B cell (primary cell): ENCODE measurements at regions not wholly inside any gene's neighbourhood (a gene's known extent, or its start where the extent isn't known, plus 50 kb on each side); places are given as distances from the start of the nearest gene placed in this dataset.

Experiments used
- ATAC-seq: fragments of 200-7000 bp; cut with Tn5 transposase; one replicate; pipeline ENCODE4 v1.10.0; 2021; ENCODE audit warnings: low read depth, mild to moderate bottlenecking, moderate number of reproducible peaks, moderate library complexity
- CTCF ChIA-PET: fragments of 350-600 bp; sonication (Branson Sonifier 250); formaldehyde crosslinking; loops from one replicate; lab custom pipeline; 2021; ENCODE audit warnings: antibody characterized with exemption, inconsistent platforms; lab: Charles Lee
- POLR2A ChIA-PET: fragments of 350-600 bp; sonication (Branson Sonifier 250); formaldehyde crosslinking; loops from one replicate; lab custom pipeline; 2021; ENCODE audit warnings: antibody characterized with exemption; lab: Charles Lee
- DNase-seq: peaks from one replicate; pipeline ENCODE4 v3.0.0; 2013
- H2AFZ ChIP-seq: 2 replicates; pipeline ENCODE4 v1.6.1; 2012; ENCODE audit warnings: mild to moderate bottlenecking, low read depth, low read length; ENCODE audit not compliant: insufficient read depth, poor library complexity, severe bottlenecking
- H3K27ac ChIP-seq, 2 donors: 1 replicate in 1 of 2; 2 replicates in 1 of 2; pipeline ENCODE4 v1.5.1; 2012 to 2013; ENCODE audit warnings: low read length in 2 of 2, mild to moderate bottlenecking in 2 of 2, moderate library complexity in 1 of 2
- H3K27me3 ChIP-seq, 4 experiments: fragments of 200-600 bp in 1 of 4; sonication (generic) in 1 of 4; replicated peaks in 1 of 4; 1 replicate in 2 of 4; 2 replicates in 2 of 4; pipeline versions ENCODE4 v1.6.1 to v1.7.0; 2013 to 2016; ENCODE audit warnings: low read length in 3 of 4, mild to moderate bottlenecking in 2 of 4, mixed read lengths in 1 of 4, moderate library complexity in 1 of 4; ENCODE audit not compliant: insufficient read depth in 4 of 4, control insufficient read depth in 3 of 4; ENCODE audit errors: control extremely low read depth in 1 of 4
- H3K36me3 ChIP-seq, 2 experiments: replicated peaks in 1 of 2; 1 replicate in 1 of 2; 2 replicates in 1 of 2; pipeline versions ENCODE4 v1.6.1 to v1.7.1; 2013; ENCODE audit warnings: low read length in 1 of 2; ENCODE audit not compliant: insufficient read depth in 2 of 2, control insufficient read depth in 1 of 2; ENCODE audit errors: control extremely low read depth in 1 of 2, extremely low read depth in 1 of 2
- H3K4me1 ChIP-seq, 2 donors: fragments of 200-600 bp in 1 of 2; sonication (generic) in 1 of 2; 1 replicate in 1 of 2; 2 replicates in 1 of 2; pipeline versions ENCODE4 v1.5.1 to v1.6.1; 2013 to 2017; ENCODE audit warnings: low read length in 2 of 2; ENCODE audit not compliant: control insufficient read depth in 2 of 2, insufficient read depth in 2 of 2
- H3K4me2 ChIP-seq: replicated peaks from 2 replicates; pipeline ENCODE3; 2012; ENCODE audit warnings: mild to moderate bottlenecking, low read depth, low read length; ENCODE audit not compliant: poor library complexity, severe bottlenecking
- H3K4me3 ChIP-seq, 5 experiments: fragments of 200-600 bp in 1 of 5; sonication (generic) in 1 of 5; 1 replicate in 3 of 5; 2 replicates in 2 of 5; pipeline versions ENCODE4 v1.5.1 to v1.7.0; 2011 to 2016; ENCODE audit warnings: low read length in 4 of 5, mild to moderate bottlenecking in 4 of 5, low read depth in 2 of 5, control low read depth in 1 of 5, moderate library complexity in 1 of 5; ENCODE audit not compliant: insufficient read depth in 1 of 5; ENCODE audit errors: control extremely low read depth in 1 of 5, extremely low read depth in 1 of 5
- H3K79me2 ChIP-seq: fragments of 200-600 bp; sonication (generic); one replicate; pipeline ENCODE4 v1.6.0; 2016; ENCODE audit warnings: low read length; ENCODE audit not compliant: control insufficient read depth, insufficient read depth
- H3K9ac ChIP-seq: fragments of 200-600 bp; sonication (generic); 2 replicates; pipeline ENCODE4 v1.6.1; 2017; ENCODE audit warnings: mild to moderate bottlenecking, low read length, moderate library complexity
- H3K9me3 ChIP-seq, 3 donors: one replicate each; pipeline versions ENCODE4 v1.6.1 to v1.7.1; 2013; ENCODE audit warnings: low read length in 2 of 3; ENCODE audit not compliant: control insufficient read depth in 2 of 3, insufficient read depth in 1 of 3; ENCODE audit errors: control extremely low read depth in 1 of 3
- H4K20me1 ChIP-seq: 2 replicates; pipeline ENCODE4 v1.6.0; 2012; ENCODE audit warnings: mild to moderate bottlenecking, low read length; ENCODE audit not compliant: insufficient read depth, control insufficient read depth, poor library complexity, severe bottlenecking
- H3K27ac Mint-ChIP-seq: one replicate; pipeline ENCODE4 v1.8.0; 2021; ENCODE audit warnings: mixed read lengths
- H3K27me3 Mint-ChIP-seq: one replicate; pipeline ENCODE4 v1.8.0; 2021; ENCODE audit warnings: mixed read lengths
- H3K4me1 Mint-ChIP-seq: one replicate; pipeline ENCODE4 v1.8.0; 2021; ENCODE audit warnings: mixed read lengths
- H3K4me3 Mint-ChIP-seq: one replicate; pipeline ENCODE4 v1.8.0; 2021; ENCODE audit warnings: mixed read lengths
- H3K9me3 Mint-ChIP-seq: one replicate; pipeline ENCODE4 v1.8.0; 2022; ENCODE audit warnings: mixed read lengths; ENCODE audit not compliant: insufficient read depth
- CTCF ChIP-seq: fragments of 200-600 bp; IDR thresholded peaks from one replicate; pipeline ENCODE4 v1.8.0; 2022; ENCODE audit warnings: antibody characterized with exemption, mild to moderate bottlenecking
- EZH2 ChIP-seq: IDR thresholded peaks from 2 replicates; pipeline ENCODE4 v1.6.1; 2012; ENCODE audit warnings: borderline replicate concordance, low read depth, mild to moderate bottlenecking, moderate library complexity, low read length; ENCODE audit not compliant: insufficient read depth, poor library complexity, severe bottlenecking
- WGBS: methylation state at CpG from one replicate; pipeline ENCODE4 v1.1.5; 2013; ENCODE audit warnings: missing lambda C conversion rate; ENCODE audit not compliant: insufficient coverage; 5-methylcytosine and 5-hydroxymethylcytosine counted together
- intact Hi-C: fragments of 100-400 bp; cut with micrococcal nuclease; formaldehyde crosslinking; loops from one replicate; pipeline ENCODE4 v1.10.0; 2022

- H3K9ac ChIP-seq, result no peak overlapping the region
- no peak overlapping the region for H3K4me3 ChIP-seq
- no peak overlapping the region for H2AFZ ChIP-seq
- H3K9me3 ChIP-seq, result no peaks in the 10 kb centered on the region
- no peaks in the 10 kb centered on the region for H4K20me1 ChIP-seq
- TF ChIP-seq CTCF, result no peak
- no peak for TF ChIP-seq EZH2
- H3K27me3 Mint-ChIP-seq, result no peaks in the 10 kb centered on the region
- H3K4me1 Mint-ChIP-seq, result no peaks in the 10 kb centered on the region
- DNase-seq (no peak), ATAC-seq (no peak)
- no peak overlapping the region for H3K27ac ChIP-seq
- no peaks in the 10 kb centered on the region for H3K36me3 ChIP-seq
- CTCF ChIA-PET, result no interaction called here
- no peaks in the 10 kb centered on the region for H3K4me1 ChIP-seq
- no peak overlapping the region for H3K4me2 ChIP-seq
- 65% methylated on average over 3 of the region's 6 CpGs for WGBS
- no peaks in the 10 kb centered on the region for H3K9me3 Mint-ChIP-seq
- no peaks in the 10 kb centered on the region for H3K27me3 ChIP-seq
- no peak overlapping the region for H3K4me3 Mint-ChIP-seq
- intact Hi-C loops, result no loop called here
- POLR2A ChIA-PET, result no interaction called here
- H3K27ac Mint-ChIP-seq, result no peak overlapping the region
- no peaks in the 10 kb centered on the region for H3K79me2 ChIP-seq
These were observed 540.9 kb upstream of the ADGRL2 start for GRCh38 chr1:81259625-81260411.

- WGBS, result no CpG with 5 or more reads among the region's 2 CpGs
- TF ChIP-seq CTCF (no peak), EZH2 (no peak)
- H3K9me3 Mint-ChIP-seq, result no peaks in the 10 kb centered on the region
- no peak overlapping the region for H3K27ac Mint-ChIP-seq
- no peak overlapping the region for H3K27ac ChIP-seq
- no peaks in the 10 kb centered on the region for H3K36me3 ChIP-seq
- ChIA-PET POLR2A (no interaction called here), CTCF (no interaction called here)
- H3K9me3 ChIP-seq, result no peaks in the 10 kb centered on the region
- DNase-seq (no peak), ATAC-seq (no peak)
- no peaks in the 10 kb centered on the region for H3K27me3 Mint-ChIP-seq
- H3K9ac ChIP-seq, result no peak overlapping the region
- no peak overlapping the region for H3K4me3 Mint-ChIP-seq
- no peaks in the 10 kb centered on the region for H3K27me3 ChIP-seq
- no peaks in the 10 kb centered on the region for H3K4me1 Mint-ChIP-seq
- no peaks in the 10 kb centered on the region for H3K4me1 ChIP-seq
- intact Hi-C loops, result no loop called here
- no peaks in the 10 kb centered on the region for H3K79me2 ChIP-seq
- H4K20me1 ChIP-seq, result no peaks in the 10 kb centered on the region
- H3K4me3 ChIP-seq, result no peak overlapping the region
- no peak overlapping the region for H3K4me2 ChIP-seq
- H2AFZ ChIP-seq, result no peak overlapping the region
These were observed 546.2 kb upstream of the ADGRL2 start for GRCh38 chr1:81254560-81254959.
